CD4-positive, alpha-beta T cell treated with Interleukin-10 for 1 hour (primary cell): ENCODE measurements at regions not wholly inside any gene's neighbourhood (a gene's known extent, or its start where the extent isn't known, plus 50 kb on each side); places are given as distances from the start of the nearest gene placed in this dataset.
"Not testable (repeated sequence)": the region's sequence is repeated elsewhere in the genome, so short reads cannot be mapped to it uniquely, and the experiment has no call there.

ENCODE experiments used
- DNase-seq: peaks from one replicate; pipeline ENCODE4 v3.0.0-alpha.2; 2020

GRCh38 chr7:89401099-89401498 is 605.6 kb upstream of the TEX47 start:
- DNase-seq: no peak

- no peak for DNase-seq
These were observed 606.2 kb upstream of the TEX47 start for GRCh38 chr7:89401690-89402089.

- no peak for DNase-seq
These were observed 656.4 kb upstream of the TEX47 start for GRCh38 chr7:89451911-89452310.

- DNase-seq: no peak
These were observed 661.0 kb upstream of the TEX47 start for GRCh38 chr7:89456556-89456955.

- DNase-seq: no peak
These were observed 662.6 kb upstream of the TEX47 start for GRCh38 chr7:89458114-89458513.

GRCh38 chr7:89474456-89474855 is 678.9 kb upstream of the TEX47 start:
- no peak for DNase-seq

- DNase-seq: no peak
These were observed 676.3 kb upstream of the STEAP1 start for GRCh38 chr7:89477991-89478390.

- no peak for DNase-seq
These were observed 658.6 kb upstream of the STEAP1 start for GRCh38 chr7:89495704-89496103.

- DNase-seq: no peak
These were observed 654.2 kb upstream of the STEAP1 start for GRCh38 chr7:89500084-89500483.

GRCh38 chr7:89503281-89503680 is 651.0 kb upstream of the STEAP1 start:
- no peak for DNase-seq

GRCh38 chr7:89507034-89507433 is 647.2 kb upstream of the STEAP1 start:
- no peak for DNase-seq

GRCh38 chr7:89511900-89512299 is 642.4 kb upstream of the STEAP1 start:
- DNase-seq: no peak

- DNase-seq: no peak
These were observed 639.3 kb upstream of the STEAP1 start for GRCh38 chr7:89514970-89515369.

GRCh38 chr7:89517815-89518214 is 636.5 kb upstream of the STEAP1 start:
- DNase-seq: no peak

- no peak for DNase-seq
These were observed 604.5 kb upstream of the STEAP1 start for GRCh38 chr7:89549768-89550167.

- no peak for DNase-seq
These were observed 600.1 kb upstream of the STEAP1 start for GRCh38 chr7:89554209-89554608.

- DNase-seq: no peak
These were observed 594.7 kb upstream of the STEAP1 start for GRCh38 chr7:89559596-89559995.

- DNase-seq: no peak
These were observed 590.7 kb upstream of the STEAP1 start for GRCh38 chr7:89563597-89563996.

GRCh38 chr7:89584896-89585295 is 569.4 kb upstream of the STEAP1 start:
- no peak for DNase-seq

- DNase-seq: no peak
These were observed 561.1 kb upstream of the STEAP1 start for GRCh38 chr7:89593125-89593524.

- no peak for DNase-seq
These were observed 551.3 kb upstream of the STEAP1 start for GRCh38 chr7:89602984-89603383.

- DNase-seq: no peak
These were observed 548.9 kb upstream of the STEAP1 start for GRCh38 chr7:89605362-89605761.

GRCh38 chr7:89606511-89606910 is 547.8 kb upstream of the STEAP1 start:
- DNase-seq: no peak

GRCh38 chr7:89607792-89608191 is 546.5 kb upstream of the STEAP1 start:
- DNase-seq: peak; percentile 23

- DNase-seq: not testable (repeated sequence)
These were observed 537.4 kb upstream of the STEAP1 start for GRCh38 chr7:89616829-89617228.

GRCh38 chr7:89618274-89618673 is 536.0 kb upstream of the STEAP1 start:
- DNase-seq: no peak
